ENCODE measurements at regions not wholly inside any gene's neighbourhood (a gene's known extent, or its start where the extent isn't known, plus 50 kb on each side); places are given as distances from the start of the nearest gene placed in this dataset.
"Not testable (repeated sequence)": the region's sequence is repeated elsewhere in the genome, so short reads cannot be mapped to it uniquely, and the experiment has no call there.

DNA sequence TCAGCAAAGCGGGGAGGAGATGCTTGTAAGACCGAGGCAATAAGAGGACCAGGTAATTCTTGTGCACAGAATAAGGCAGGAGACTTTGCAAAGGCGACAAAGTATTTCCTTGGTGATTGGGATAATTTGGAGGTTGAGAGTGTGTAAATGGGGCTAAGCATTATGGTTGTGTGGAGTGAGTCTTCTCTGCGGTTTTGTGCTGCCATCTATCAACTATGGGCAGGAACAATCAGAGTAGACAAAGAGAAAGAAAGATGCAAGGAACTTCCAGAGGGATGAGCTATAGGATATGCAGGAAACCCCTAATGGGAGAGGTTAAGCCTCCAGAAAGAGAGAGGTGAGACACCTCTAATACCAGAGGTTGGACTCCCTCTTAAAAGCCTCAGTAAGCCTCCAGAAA lies 339.8 kb downstream of the PAPSS1 start:
- 90% methylated on average over 4 of the region's 4 CpGs for WGBS (ENCODE audit: insufficient coverage)
- no peaks in the 10 kb centered on the region for H3K4me1 ChIP-seq (ENCODE audit: control insufficient read depth, insufficient read depth, low read length)
- no peaks in the 10 kb centered on the region for H3K36me3 ChIP-seq (ENCODE audit: control insufficient read depth, insufficient read depth, low read length)
- no peak for DNase-seq (ENCODE audit: low read depth in 4 of 6, low spot score in 6 of 6)
- no peaks in the 10 kb centered on the region for H3K9me3 ChIP-seq (ENCODE audit: control insufficient read depth, insufficient read depth, low read length)
- no peak overlapping the region for H3K4me3 ChIP-seq (ENCODE audit: low read depth, low read length)
- H3K27ac ChIP-seq (ENCODE audit: low read depth, low read length): no peak overlapping the region
- no peaks in the 10 kb centered on the region for H3K27me3 ChIP-seq (ENCODE audit: control insufficient read depth, insufficient read depth, low read length)

DNA sequence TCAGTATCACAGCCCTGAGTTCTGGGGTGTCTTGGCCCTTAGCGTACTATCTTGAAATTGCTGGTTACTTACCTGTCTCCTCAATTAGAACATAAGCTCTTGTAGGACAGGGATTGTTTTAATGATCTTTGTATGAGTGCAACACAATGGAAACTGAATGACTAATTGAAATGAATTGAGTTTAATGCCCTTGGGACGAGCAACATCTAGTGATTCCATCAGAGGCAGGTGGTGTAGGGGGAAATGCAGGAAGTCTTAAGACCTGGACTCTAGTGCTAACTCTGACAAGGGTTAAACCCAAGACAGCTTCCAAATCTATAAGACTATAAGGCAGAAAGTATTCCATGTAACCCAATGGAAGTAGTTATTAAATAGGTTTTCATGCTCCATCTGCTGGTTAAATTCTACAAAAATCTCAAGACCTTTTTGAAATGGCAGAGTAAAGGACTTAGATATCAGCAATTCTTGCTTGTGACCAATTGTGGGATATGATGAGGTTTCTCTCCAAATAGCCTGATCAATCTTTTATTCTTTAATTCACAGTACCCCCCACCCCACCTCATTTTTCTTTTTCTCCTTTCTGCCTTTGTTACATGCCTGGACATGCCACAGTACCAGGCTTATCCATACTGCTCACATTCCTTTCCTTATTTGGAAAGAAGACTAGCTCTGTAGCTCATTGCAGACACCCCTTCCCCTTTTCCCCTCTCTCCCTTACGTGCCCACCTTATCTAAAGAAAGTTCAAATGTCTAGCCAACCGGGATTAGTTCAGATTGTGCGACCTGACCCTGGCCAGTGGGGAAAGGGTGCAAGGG lies 340.8 kb downstream of the PAPSS1 start:
- H3K36me3 ChIP-seq (ENCODE audit: control insufficient read depth, insufficient read depth, low read length): no peaks in the 10 kb centered on the region
- peak in 3 of 6 donors; percentile 4 to 64 (median 21) for DNase-seq (ENCODE audit: low read depth in 4 of 6, low spot score in 6 of 6)
- no peaks in the 10 kb centered on the region for H3K4me1 ChIP-seq (ENCODE audit: control insufficient read depth, insufficient read depth, low read length)
- WGBS (ENCODE audit: insufficient coverage): 80% methylated on average over 3 of the region's 5 CpGs
- H3K27ac ChIP-seq (ENCODE audit: low read depth, low read length): no peak overlapping the region
- no peak overlapping the region for H3K4me3 ChIP-seq (ENCODE audit: low read depth, low read length)
- H3K9me3 ChIP-seq (ENCODE audit: control insufficient read depth, insufficient read depth, low read length): no peaks in the 10 kb centered on the region
- H3K27me3 ChIP-seq (ENCODE audit: control insufficient read depth, insufficient read depth, low read length): no peaks in the 10 kb centered on the region

DNA sequence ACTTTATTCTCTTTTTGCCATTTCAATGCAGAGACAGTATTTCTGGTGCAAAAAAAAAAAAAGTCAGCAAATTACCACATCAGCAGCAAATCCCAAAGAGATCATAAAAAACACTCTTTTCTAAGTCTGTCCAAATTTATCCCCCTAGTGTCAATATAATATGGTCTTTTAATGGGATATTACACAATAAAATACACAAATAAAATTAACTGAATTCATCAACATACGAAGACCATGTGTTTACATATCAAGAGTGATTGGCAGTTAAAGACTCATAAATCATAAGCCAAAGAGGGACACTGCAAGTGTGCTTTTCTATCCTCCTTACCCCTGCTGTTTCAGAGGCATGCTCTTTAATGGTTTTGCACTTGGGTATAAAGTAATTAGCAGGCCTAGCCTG lies 340.2 kb upstream of the DKK2 start:
- Histone ChIP-seq H3K27me3 (ENCODE audit: control insufficient read depth, insufficient read depth, low read length) (no peaks in the 10 kb centered on the region), H3K9me3 (ENCODE audit: control insufficient read depth, insufficient read depth, low read length) (no peaks in the 10 kb centered on the region), H3K36me3 (ENCODE audit: control insufficient read depth, insufficient read depth, low read length) (no peaks in the 10 kb centered on the region), H3K27ac (ENCODE audit: low read depth, low read length) (no peak overlapping the region), H3K4me3 (ENCODE audit: low read depth, low read length) (no peak overlapping the region), H3K4me1 (ENCODE audit: control insufficient read depth, insufficient read depth, low read length) (no peaks in the 10 kb centered on the region)
- peak in 1 of 6 donors; percentile 69 for DNase-seq (ENCODE audit: low read depth in 4 of 6, low spot score in 6 of 6)
- WGBS (ENCODE audit: insufficient coverage): no CpG with 5 or more reads among the region's 1 CpG

DNA sequence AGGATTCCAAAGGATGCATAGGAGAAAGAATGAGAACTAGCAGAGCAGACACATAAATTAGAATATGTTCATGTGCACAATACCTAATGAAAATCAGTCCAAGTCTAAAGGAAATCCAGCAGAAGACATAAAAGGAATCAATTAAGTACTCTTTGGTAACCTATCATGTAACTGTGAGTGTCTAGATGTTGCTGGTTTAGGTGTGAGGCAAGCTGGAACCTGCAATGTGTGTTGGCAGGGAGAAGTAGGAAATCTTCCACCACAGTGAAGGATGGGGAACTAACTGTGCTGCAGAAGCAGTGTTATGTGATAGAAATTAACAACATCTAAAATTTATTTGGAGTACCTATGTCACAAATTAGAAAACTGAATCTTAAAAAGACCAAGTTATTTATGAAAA lies 330.8 kb upstream of the DKK2 start:
- H3K27ac ChIP-seq (ENCODE audit: low read depth, low read length): no peak overlapping the region
- no peaks in the 10 kb centered on the region for H3K36me3 ChIP-seq (ENCODE audit: control insufficient read depth, insufficient read depth, low read length)
- DNase-seq (ENCODE audit: low read depth in 4 of 6, low spot score in 6 of 6): no peak
- H3K4me3 ChIP-seq (ENCODE audit: low read depth, low read length): no peak overlapping the region
- H3K4me1 ChIP-seq (ENCODE audit: control insufficient read depth, insufficient read depth, low read length): no peaks in the 10 kb centered on the region
- H3K27me3 ChIP-seq (ENCODE audit: control insufficient read depth, insufficient read depth, low read length): no peaks in the 10 kb centered on the region
- no peaks in the 10 kb centered on the region for H3K9me3 ChIP-seq (ENCODE audit: control insufficient read depth, insufficient read depth, low read length)

DNA sequence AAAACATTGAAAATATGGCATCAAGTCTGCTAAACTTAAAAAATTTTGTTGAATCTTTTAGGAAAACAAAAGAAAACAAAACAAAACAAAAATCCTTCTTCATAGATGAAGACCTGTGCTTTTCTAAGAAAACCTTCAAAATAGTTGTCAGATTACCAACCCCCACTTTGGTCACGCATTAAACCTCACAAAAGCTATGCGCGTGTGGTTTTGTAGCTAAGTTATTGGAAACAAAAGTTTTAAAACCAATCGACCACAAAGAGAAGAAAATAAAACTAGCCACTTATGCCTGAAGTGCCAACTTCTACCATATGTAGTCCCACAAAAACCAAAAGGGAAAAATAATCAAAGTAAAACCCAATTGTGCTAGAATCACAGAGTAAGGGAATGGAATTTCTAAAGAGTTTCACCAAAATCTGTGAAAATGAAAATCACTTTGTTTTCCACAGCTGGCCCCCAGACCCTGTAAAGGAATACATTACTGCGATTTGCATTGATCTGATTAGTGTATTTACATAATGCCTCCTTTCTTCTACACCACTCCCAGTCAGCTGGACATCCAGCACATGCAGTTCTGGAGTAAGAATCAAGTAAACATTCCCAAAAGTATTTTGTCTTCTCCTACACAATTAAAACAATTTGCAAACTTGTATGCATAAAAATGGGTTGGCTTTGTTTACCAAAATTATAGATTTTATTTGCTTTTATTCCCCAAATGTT lies 330.1 kb upstream of the DKK2 start:
- Histone ChIP-seq H3K27me3 (ENCODE audit: control insufficient read depth, insufficient read depth, low read length) (no peaks in the 10 kb centered on the region), H3K4me1 (ENCODE audit: control insufficient read depth, insufficient read depth, low read length) (no peaks in the 10 kb centered on the region), H3K27ac (ENCODE audit: low read depth, low read length) (no peak overlapping the region), H3K4me3 (ENCODE audit: low read depth, low read length) (no peak overlapping the region), H3K9me3 (ENCODE audit: control insufficient read depth, insufficient read depth, low read length) (no peaks in the 10 kb centered on the region), H3K36me3 (ENCODE audit: control insufficient read depth, insufficient read depth, low read length) (no peaks in the 10 kb centered on the region)
- no CpG with 5 or more reads among the region's 5 CpGs for WGBS (ENCODE audit: insufficient coverage)
- no peak for DNase-seq (ENCODE audit: low read depth in 4 of 6, low spot score in 6 of 6)

DNA sequence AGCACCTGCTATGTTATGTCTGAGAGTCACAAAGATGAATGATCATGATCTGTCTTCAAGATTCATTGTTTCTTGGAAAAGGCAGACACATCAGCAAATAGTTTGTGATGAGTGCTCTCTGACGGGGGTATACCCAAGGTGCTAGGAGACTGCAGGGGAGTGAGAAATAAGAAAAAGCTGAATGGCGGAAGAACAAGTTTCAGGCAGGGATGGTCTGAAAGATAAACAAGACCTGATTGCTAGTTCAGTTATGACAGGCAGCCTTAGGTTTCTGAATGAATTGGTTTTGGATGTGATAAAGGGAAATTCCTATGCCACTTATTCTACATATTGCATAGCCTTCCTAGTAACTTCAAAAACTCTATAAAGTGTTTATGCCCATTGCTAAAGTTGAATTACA lies 327.0 kb upstream of the DKK2 start:
- Histone ChIP-seq H3K4me1 (ENCODE audit: control insufficient read depth, insufficient read depth, low read length) (no peaks in the 10 kb centered on the region), H3K36me3 (ENCODE audit: control insufficient read depth, insufficient read depth, low read length) (no peaks in the 10 kb centered on the region), H3K27me3 (ENCODE audit: control insufficient read depth, insufficient read depth, low read length) (no peaks in the 10 kb centered on the region), H3K9me3 (ENCODE audit: control insufficient read depth, insufficient read depth, low read length) (no peaks in the 10 kb centered on the region), H3K4me3 (ENCODE audit: low read depth, low read length) (no peak overlapping the region), H3K27ac (ENCODE audit: low read depth, low read length) (no peak overlapping the region)
- no peak for DNase-seq (ENCODE audit: low read depth in 4 of 6, low spot score in 6 of 6)
- 62% methylated on average over 2 of the region's 2 CpGs for WGBS (ENCODE audit: insufficient coverage)

DNA sequence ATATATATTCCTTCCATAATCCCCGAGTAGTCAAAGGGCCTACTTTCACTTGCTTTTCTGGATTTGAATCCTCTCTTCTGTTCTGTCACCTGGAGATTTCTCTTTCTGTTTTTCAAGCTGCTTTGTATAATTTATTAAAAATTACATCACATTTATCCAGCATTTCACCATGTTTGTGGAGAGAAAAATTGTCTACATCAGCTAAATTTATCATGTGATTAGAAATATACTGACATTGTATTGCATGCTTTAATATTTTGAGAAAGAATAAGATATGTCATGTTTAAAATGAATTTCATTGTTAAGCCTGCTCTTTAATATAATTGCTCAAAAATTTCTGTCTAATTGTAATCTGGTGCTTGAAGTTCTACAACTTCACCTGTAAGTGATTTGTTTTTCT lies 323.1 kb upstream of the DKK2 start:
- Histone ChIP-seq H3K27me3 (ENCODE audit: control insufficient read depth, insufficient read depth, low read length) (no peaks in the 10 kb centered on the region), H3K9me3 (ENCODE audit: control insufficient read depth, insufficient read depth, low read length) (peaks cover 1% of the 10 kb centered on the region), H3K4me3 (ENCODE audit: low read depth, low read length) (no peak overlapping the region), H3K27ac (ENCODE audit: low read depth, low read length) (no peak overlapping the region), H3K36me3 (ENCODE audit: control insufficient read depth, insufficient read depth, low read length) (no peaks in the 10 kb centered on the region), H3K4me1 (ENCODE audit: control insufficient read depth, insufficient read depth, low read length) (no peaks in the 10 kb centered on the region)
- no peak for DNase-seq (ENCODE audit: low read depth in 4 of 6, low spot score in 6 of 6)
- WGBS (ENCODE audit: insufficient coverage): no CpG with 5 or more reads among the region's 1 CpG

DNA sequence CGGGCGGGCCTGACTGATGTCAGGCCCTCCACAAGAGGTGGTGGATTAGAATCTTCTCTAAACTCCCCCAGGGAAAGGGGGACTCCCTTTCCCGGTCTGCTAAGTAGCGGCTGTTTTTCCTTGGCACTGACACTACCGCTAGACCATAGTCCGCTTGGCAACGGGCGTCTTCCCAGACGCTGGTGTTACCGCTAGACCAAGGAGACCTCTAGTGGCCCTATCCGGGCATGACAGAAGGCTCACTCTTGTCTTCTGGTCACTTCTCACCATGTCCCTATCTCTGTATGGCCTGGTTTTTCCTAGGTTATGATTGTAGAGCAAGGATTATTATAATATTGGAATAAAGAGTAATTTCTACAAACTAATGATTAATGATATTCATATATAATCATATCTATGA lies 318.2 kb upstream of the DKK2 start:
- not testable (repeated sequence) for DNase-seq (ENCODE audit: low read depth in 4 of 6, low spot score in 6 of 6); H3K36me3 ChIP-seq (ENCODE audit: control insufficient read depth, insufficient read depth, low read length); H3K27me3 ChIP-seq (ENCODE audit: control insufficient read depth, insufficient read depth, low read length); H3K9me3 ChIP-seq (ENCODE audit: control insufficient read depth, insufficient read depth, low read length); H3K27ac ChIP-seq (ENCODE audit: low read depth, low read length); H3K4me1 ChIP-seq (ENCODE audit: control insufficient read depth, insufficient read depth, low read length); H3K4me3 ChIP-seq (ENCODE audit: low read depth, low read length)
- 89% methylated on average over 8 of the region's 11 CpGs for WGBS (ENCODE audit: insufficient coverage)

DNA sequence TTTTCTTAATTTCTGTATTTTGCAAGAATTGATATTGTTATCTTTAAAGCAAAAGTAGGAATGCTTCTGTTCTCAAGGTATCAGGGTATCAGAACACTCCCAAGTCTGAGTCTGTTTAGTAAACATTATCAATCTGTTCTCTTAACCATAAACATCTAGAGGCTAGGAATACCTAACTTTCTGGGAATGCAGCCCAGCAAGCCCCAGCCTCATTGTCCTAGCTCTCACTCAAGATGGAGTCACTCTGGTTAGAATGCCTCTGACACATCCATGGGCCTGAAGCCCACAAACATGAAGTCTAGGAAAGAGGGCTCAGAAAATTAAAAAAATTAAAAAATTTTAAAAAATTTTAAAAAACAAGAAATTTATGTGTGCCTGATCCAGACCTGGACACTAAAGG lies 315.1 kb upstream of the DKK2 start:
- no peak overlapping the region for H3K4me3 ChIP-seq (ENCODE audit: low read depth, low read length)
- no peak for DNase-seq (ENCODE audit: low read depth in 4 of 6, low spot score in 6 of 6)
- no peaks in the 10 kb centered on the region for H3K4me1 ChIP-seq (ENCODE audit: control insufficient read depth, insufficient read depth, low read length)
- H3K27me3 ChIP-seq (ENCODE audit: control insufficient read depth, insufficient read depth, low read length): no peaks in the 10 kb centered on the region
- no peaks in the 10 kb centered on the region for H3K36me3 ChIP-seq (ENCODE audit: control insufficient read depth, insufficient read depth, low read length)
- H3K27ac ChIP-seq (ENCODE audit: low read depth, low read length): no peak overlapping the region
- H3K9me3 ChIP-seq (ENCODE audit: control insufficient read depth, insufficient read depth, low read length): peaks cover 1% of the 10 kb centered on the region

DNA sequence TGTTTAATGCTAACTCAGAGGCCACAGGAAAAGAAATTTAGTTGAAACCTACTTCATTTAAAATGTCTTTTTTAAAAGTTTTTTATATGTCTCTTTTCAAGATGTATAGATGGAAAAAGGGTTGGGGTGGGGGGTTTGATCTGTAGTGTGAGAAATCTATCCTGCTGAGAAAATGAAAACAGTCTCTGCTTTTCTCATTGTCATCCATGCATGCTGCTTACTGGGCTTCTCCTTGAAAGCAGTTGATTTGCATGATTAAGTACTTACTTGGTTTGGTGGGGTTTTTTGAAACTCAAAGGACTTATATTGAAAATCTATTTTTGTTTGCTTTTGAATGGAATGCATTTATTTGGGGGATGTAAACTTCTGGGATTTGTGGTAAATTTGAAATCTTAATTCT lies 313.6 kb upstream of the DKK2 start:
- no peak overlapping the region for H3K4me3 ChIP-seq (ENCODE audit: low read depth, low read length)
- H3K27ac ChIP-seq (ENCODE audit: low read depth, low read length): no peak overlapping the region
- no peaks in the 10 kb centered on the region for H3K4me1 ChIP-seq (ENCODE audit: control insufficient read depth, insufficient read depth, low read length)
- no peaks in the 10 kb centered on the region for H3K36me3 ChIP-seq (ENCODE audit: control insufficient read depth, insufficient read depth, low read length)
- H3K27me3 ChIP-seq (ENCODE audit: control insufficient read depth, insufficient read depth, low read length): no peaks in the 10 kb centered on the region
- no peaks in the 10 kb centered on the region for H3K9me3 ChIP-seq (ENCODE audit: control insufficient read depth, insufficient read depth, low read length)
- no peak for DNase-seq (ENCODE audit: low read depth in 4 of 6, low spot score in 6 of 6)

Measured in spinal cord (tissue), 9 donors.